DOHH2 (cell line): ENCODE measurements at regions not wholly inside any gene's neighbourhood (a gene's known extent, or its start where the extent isn't known, plus 50 kb on each side); places are given as distances from the start of the nearest gene placed in this dataset.

Source experiments
- H3F3A ChIP-seq: fragments of 200-600 bp; sonication (generic), shearing (Covaris generic); 2 replicates; pipeline ENCODE4 v1.6.0; 2016; ENCODE audit warnings: antibody characterized with exemption, mild to moderate bottlenecking; ENCODE audit not compliant: control insufficient read depth, insufficient read depth
- H3K27ac ChIP-seq: fragments of 200-600 bp; sonication (generic); 2 replicates; pipeline ENCODE4 v1.5.1; 2014; ENCODE audit warnings: low read depth, mild to moderate bottlenecking, low read length, moderate library complexity
- H3K27me3 ChIP-seq: fragments of 200-600 bp; sonication (generic); 2 replicates; pipeline ENCODE4 v1.6.1; 2014; ENCODE audit warnings: mild to moderate bottlenecking, low read length, mixed read lengths; ENCODE audit not compliant: control insufficient read depth
- H3K36me3 ChIP-seq: fragments of 200-600 bp; sonication (generic); 2 replicates; pipeline ENCODE4 v1.6.1; 2014; ENCODE audit warnings: mild to moderate bottlenecking, low read length, moderate library complexity, mixed read lengths; ENCODE audit not compliant: control insufficient read depth
- H3K4me1 ChIP-seq: fragments of 200-600 bp; sonication (generic); 2 replicates; pipeline ENCODE4 v1.6.1; 2014; ENCODE audit warnings: mild to moderate bottlenecking, low read length, mixed read lengths; ENCODE audit not compliant: control insufficient read depth
- H3K4me2 ChIP-seq: fragments of 200-600 bp; sonication (generic); 2 replicates; pipeline ENCODE4 v1.6.0; 2014; ENCODE audit warnings: mild to moderate bottlenecking, low read length, moderate library complexity
- H3K4me3 ChIP-seq: fragments of 200-600 bp; sonication (generic); 2 replicates; pipeline ENCODE4 v1.5.1; 2014; ENCODE audit warnings: mild to moderate bottlenecking, low read length, mixed read lengths
- H3K79me2 ChIP-seq: fragments of 200-600 bp; sonication (generic); 2 replicates; pipeline ENCODE4 v1.6.1; 2014; ENCODE audit warnings: mild to moderate bottlenecking, low read length, mixed read lengths; ENCODE audit not compliant: control insufficient read depth
- H3K9me2 ChIP-seq: fragments of 200-600 bp; sonication (generic); replicated peaks from 2 replicates; pipeline ENCODE4 v1.6.1; 2014; ENCODE audit warnings: mild to moderate bottlenecking, low read length, mixed read lengths; ENCODE audit not compliant: control insufficient read depth
- H3K9me3 ChIP-seq: fragments of 200-600 bp; sonication (generic); 2 replicates; pipeline ENCODE4 v1.6.1; 2014; ENCODE audit warnings: antibody characterized with exemption, low read length, mixed read lengths; ENCODE audit not compliant: control insufficient read depth, insufficient read depth
- H4K20me1 ChIP-seq: fragments of 200-600 bp; sonication (generic); 2 replicates; pipeline ENCODE4 v1.6.0; 2014; ENCODE audit warnings: low read depth, mild to moderate bottlenecking, antibody characterized with exemption, low read length, moderate library complexity; ENCODE audit not compliant: control insufficient read depth, insufficient read depth
- EZH2phosphoT487 ChIP-seq: fragments of 200-600 bp; sonication (generic); IDR thresholded peaks from 2 replicates; pipeline ENCODE4 v1.6.1; 2017; ENCODE audit warnings: borderline replicate concordance, mild to moderate bottlenecking, antibody characterized with exemption, low read length, moderate library complexity, mixed read lengths
- TF ChIP-seq, protein P1 (sequence below): fragments of 200-600 bp; sonication (generic); IDR thresholded peaks from one replicate; pipeline ENCODE4 v1.5.1; 2014; ENCODE audit warnings: antibody characterized with exemption, mild to moderate bottlenecking, low read depth, low read length; ENCODE audit not compliant: poor library complexity, severe bottlenecking

DNA sequence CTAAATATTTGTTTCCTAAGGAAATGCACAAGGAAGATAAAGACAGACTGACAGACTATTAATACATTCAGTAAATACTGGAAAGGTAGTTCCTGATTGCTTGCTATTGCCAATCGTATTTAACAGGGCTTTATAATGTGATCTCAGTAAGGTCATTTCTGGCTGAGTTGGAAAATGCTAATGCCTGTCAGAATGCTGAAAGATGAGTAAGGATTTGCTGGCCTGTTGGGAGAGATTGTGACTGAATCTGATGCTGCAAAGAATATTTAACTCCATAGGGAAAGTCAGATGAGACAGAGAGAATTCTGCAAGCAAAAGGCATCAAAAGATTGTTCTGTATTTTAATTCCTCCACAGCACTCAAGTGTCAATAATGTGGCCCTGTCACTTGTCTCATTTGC is 169.0 kb downstream of the BEND2 start:
- H3K4me2 ChIP-seq = no peak overlapping the region
- no peaks in the 10 kb centered on the region for H3K79me2 ChIP-seq
- TF ChIP-seq, protein P1, sequence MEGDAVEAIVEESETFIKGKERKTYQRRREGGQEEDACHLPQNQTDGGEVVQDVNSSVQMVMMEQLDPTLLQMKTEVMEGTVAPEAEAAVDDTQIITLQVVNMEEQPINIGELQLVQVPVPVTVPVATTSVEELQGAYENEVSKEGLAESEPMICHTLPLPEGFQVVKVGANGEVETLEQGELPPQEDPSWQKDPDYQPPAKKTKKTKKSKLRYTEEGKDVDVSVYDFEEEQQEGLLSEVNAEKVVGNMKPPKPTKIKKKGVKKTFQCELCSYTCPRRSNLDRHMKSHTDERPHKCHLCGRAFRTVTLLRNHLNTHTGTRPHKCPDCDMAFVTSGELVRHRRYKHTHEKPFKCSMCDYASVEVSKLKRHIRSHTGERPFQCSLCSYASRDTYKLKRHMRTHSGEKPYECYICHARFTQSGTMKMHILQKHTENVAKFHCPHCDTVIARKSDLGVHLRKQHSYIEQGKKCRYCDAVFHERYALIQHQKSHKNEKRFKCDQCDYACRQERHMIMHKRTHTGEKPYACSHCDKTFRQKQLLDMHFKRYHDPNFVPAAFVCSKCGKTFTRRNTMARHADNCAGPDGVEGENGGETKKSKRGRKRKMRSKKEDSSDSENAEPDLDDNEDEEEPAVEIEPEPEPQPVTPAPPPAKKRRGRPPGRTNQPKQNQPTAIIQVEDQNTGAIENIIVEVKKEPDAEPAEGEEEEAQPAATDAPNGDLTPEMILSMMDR = no peak
- no peak for TF ChIP-seq EZH2phosphoT487
- no peaks in the 10 kb centered on the region for H3K9me3 ChIP-seq
- H3K36me3 ChIP-seq = no peaks in the 10 kb centered on the region
- no peaks in the 10 kb centered on the region for H3F3A ChIP-seq
- H3K9me2 ChIP-seq = no peaks in the 10 kb centered on the region
- no peak overlapping the region for H3K4me3 ChIP-seq
- H3K27ac ChIP-seq = no peak overlapping the region
- H4K20me1 ChIP-seq = no peaks in the 10 kb centered on the region
- H3K27me3 ChIP-seq = no peaks in the 10 kb centered on the region
- H3K4me1 ChIP-seq = no peaks in the 10 kb centered on the region

DNA sequence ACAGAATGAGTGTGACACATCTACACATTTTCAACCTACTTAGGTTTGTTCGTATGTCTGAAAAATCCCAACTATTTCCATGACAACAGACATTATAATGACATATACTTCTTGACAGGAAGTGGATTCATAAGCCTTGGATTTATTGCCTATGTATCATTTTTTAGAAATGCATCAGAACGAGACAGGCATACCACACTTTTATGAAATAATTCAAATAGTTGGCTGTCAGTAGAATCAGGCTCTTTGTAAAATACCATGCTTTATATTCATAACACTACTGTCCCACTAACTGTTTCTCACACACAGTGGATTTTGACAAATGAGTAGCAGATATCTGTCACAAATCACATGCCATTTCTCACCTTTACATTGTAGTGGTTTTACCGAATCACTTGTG is 173.2 kb downstream of the BEND2 start:
- H3K9me3 ChIP-seq = no peaks in the 10 kb centered on the region
- no peak overlapping the region for H3K4me2 ChIP-seq
- no peaks in the 10 kb centered on the region for H3K9me2 ChIP-seq
- H3K4me1 ChIP-seq = no peaks in the 10 kb centered on the region
- H3K36me3 ChIP-seq = no peaks in the 10 kb centered on the region
- no peaks in the 10 kb centered on the region for H4K20me1 ChIP-seq
- H3F3A ChIP-seq = no peaks in the 10 kb centered on the region
- H3K27ac ChIP-seq = no peak overlapping the region
- no peaks in the 10 kb centered on the region for H3K79me2 ChIP-seq
- no peak overlapping the region for H3K4me3 ChIP-seq
- no peaks in the 10 kb centered on the region for H3K27me3 ChIP-seq
- TF ChIP-seq EZH2phosphoT487 = no peak
- TF ChIP-seq, protein P1 = no peak

DNA sequence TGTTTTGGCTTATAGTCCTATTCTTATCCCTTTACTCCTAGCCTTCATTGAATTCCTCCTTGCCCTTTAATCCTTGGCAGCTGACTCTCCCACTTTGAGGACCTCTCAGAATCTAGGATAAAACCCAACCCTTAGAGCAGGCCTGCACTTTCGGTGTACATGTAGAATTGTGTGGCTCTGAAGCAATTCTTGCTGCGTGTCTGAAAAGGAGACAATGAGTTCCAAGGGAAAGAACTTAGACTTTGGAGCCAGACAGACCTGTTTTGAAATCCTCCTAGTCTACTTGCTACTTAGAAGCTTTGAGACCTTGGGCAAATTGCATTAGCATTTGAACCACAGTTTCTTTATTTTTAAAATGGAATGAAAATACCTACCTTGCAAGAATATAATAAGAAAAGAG is 175.2 kb downstream of the BEND2 start:
- Histone ChIP-seq H3K4me1 (no peaks in the 10 kb centered on the region), H3K4me3 (no peak overlapping the region), H3K9me3 (no peaks in the 10 kb centered on the region), H3K27me3 (no peaks in the 10 kb centered on the region), H3K4me2 (no peak overlapping the region), H3K36me3 (no peaks in the 10 kb centered on the region), H3K9me2 (no peaks in the 10 kb centered on the region), H3F3A (no peaks in the 10 kb centered on the region), H3K79me2 (no peaks in the 10 kb centered on the region), H4K20me1 (no peaks in the 10 kb centered on the region), H3K27ac (no peak overlapping the region)
- TF ChIP-seq, protein P1 = no peak
- TF ChIP-seq EZH2phosphoT487 = no peak

DNA sequence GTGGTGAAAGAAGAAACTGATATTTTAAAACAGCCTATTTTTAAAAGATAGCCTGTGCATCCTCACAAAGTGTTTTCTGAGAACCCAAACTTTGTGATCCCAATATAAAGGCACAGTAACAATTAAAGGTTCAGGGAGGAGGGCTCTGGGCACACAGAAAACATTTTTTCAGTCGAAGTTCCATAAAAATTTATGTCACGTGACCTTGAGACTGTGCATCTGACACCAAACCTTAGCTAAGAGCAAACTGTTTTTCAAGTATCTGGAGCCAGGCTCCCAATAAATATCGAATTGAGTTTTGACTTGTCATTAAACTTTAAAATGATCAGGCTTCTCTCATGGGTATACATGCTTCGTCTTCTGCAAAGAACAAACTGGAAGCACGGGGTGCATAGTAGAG is 177.9 kb downstream of the BEND2 start:
- H3K79me2 ChIP-seq = no peaks in the 10 kb centered on the region
- no peaks in the 10 kb centered on the region for H3F3A ChIP-seq
- H3K27ac ChIP-seq = no peak overlapping the region
- no peak overlapping the region for H3K4me2 ChIP-seq
- no peaks in the 10 kb centered on the region for H3K9me2 ChIP-seq
- H4K20me1 ChIP-seq = no peaks in the 10 kb centered on the region
- H3K27me3 ChIP-seq = no peaks in the 10 kb centered on the region
- H3K36me3 ChIP-seq = no peaks in the 10 kb centered on the region
- no peaks in the 10 kb centered on the region for H3K4me1 ChIP-seq
- TF ChIP-seq, protein P1 = no peak
- no peak for TF ChIP-seq EZH2phosphoT487
- no peaks in the 10 kb centered on the region for H3K9me3 ChIP-seq
- no peak overlapping the region for H3K4me3 ChIP-seq
